ENCODE measurements at regions not wholly inside any gene's neighbourhood (a gene's known extent, or its start where the extent isn't known, plus 50 kb on each side); places are given as distances from the start of the nearest gene placed in this dataset.
A peak's percentile ranks its signal among the peaks of the same experiment; 100 is the strongest.
"Not testable (repeated sequence)": the region's sequence is repeated elsewhere in the genome, so short reads cannot be mapped to it uniquely, and the experiment has no call there.

GRCh38 chrY:25817387-25817786, 195.5 kb downstream of the CDY1 start:
- ATAC-seq; intact Hi-C loops (cut with DNase I); DNase-seq: not testable (repeated sequence)

GRCh38 chrY:25818978-25819377, 197.1 kb downstream of the CDY1 start:
- intact Hi-C loops (cut with DNase I); DNase-seq; ATAC-seq: not testable (repeated sequence)

GRCh38 chrY:25821661-25822291, 199.9 kb downstream of the CDY1 start:
- peak in 1 of 2 donors; percentile 92 for ATAC-seq
- intact Hi-C loops (cut with DNase I); DNase-seq: not testable (repeated sequence)

- intact Hi-C loops (cut with DNase I); DNase-seq; ATAC-seq: not testable (repeated sequence)
Measured at GRCh38 chrY:25825848-25826378, 204.0 kb downstream of the CDY1 start.

GRCh38 chrY:25839923-25840322, 218.0 kb downstream of the CDY1 start:
- intact Hi-C loops (cut with DNase I); ATAC-seq; DNase-seq: not testable (repeated sequence)

GRCh38 chrY:25868528-25868927, 246.6 kb downstream of the CDY1 start:
- DNase-seq; intact Hi-C loops (cut with DNase I); ATAC-seq: not testable (repeated sequence)

- ATAC-seq = peak in 1 of 2 donors; percentile 54
- intact Hi-C loops (cut with DNase I); DNase-seq: not testable (repeated sequence)
Measured at GRCh38 chrY:25878990-25879389, 257.1 kb downstream of the CDY1 start.

- ATAC-seq; intact Hi-C loops (cut with DNase I); DNase-seq: not testable (repeated sequence)
Measured at GRCh38 chrY:25920975-25921374, 299.1 kb downstream of the CDY1 start.

Measured in left cardiac atrium (tissue), 4 donors.